HepG2 (cell line): ENCODE measurements at regions not wholly inside any gene's neighbourhood (a gene's known extent, or its start where the extent isn't known, plus 50 kb on each side); places are given as distances from the start of the nearest gene placed in this dataset.

Source experiments
- ATAC-seq: fragments of 200-7000 bp; cut with Tn5 transposase; 3 replicates; pipeline ENCODE4 v1.9.1; 2020; ENCODE audit warnings: mild to moderate bottlenecking, moderate library complexity
- BruUV-seq: library from RNA; stranded (reverse); fragments of 400-500 nt; replicated peaks from 2 replicates; lab custom pipeline; 2021; lab: Mats Ljungman, UMichigan
- CTCF ChIA-PET: fragments of 300-600 bp; formaldehyde crosslinking; extraction: SDS; loops from one replicate; lab custom pipeline; 2021; ENCODE audit warnings: low total read pairs, inconsistent platforms, low intra/inter-chr PET ratio; lab: Yijun Ruan, JAX
- POLR2A ChIA-PET: fragments of 350-600 bp; sonication (Branson Sonifier 250); formaldehyde crosslinking; loops from one replicate; lab custom pipeline; 2020; ENCODE audit warnings: antibody characterized with exemption, inconsistent platforms; lab: Yijun Ruan, JAX
- DNase-seq: peaks from one replicate; pipeline ENCODE4 v3.0.0-alpha.2; 2015; ENCODE audit warnings: low spot score
- FAIRE-seq: peaks from 3 replicates; lab custom pipeline; 2011; peaks lifted over from hg19 to GRCh38; lab: Jason Lieb, UNC
- H2AFZ ChIP-seq: one replicate; pipeline ENCODE4 v1.6.1; 2011; ENCODE audit warnings: low read length, inconsistent platforms
- H3K27ac ChIP-seq: fragments of 300-600 bp; 3 replicates; pipeline ENCODE4 v1.8.0; 2011; ENCODE audit warnings: mixed run types, mild to moderate bottlenecking, mixed read lengths, low read length, inconsistent platforms; ENCODE audit not compliant: insufficient read depth; ENCODE audit errors: extremely low read length
- H3K27me3 ChIP-seq, 2 experiments: fragments of 200-600 bp in 1 of 2; 2 replicates in 1 of 2; 3 replicates in 1 of 2; pipeline versions ENCODE4 v1.6.0 to v1.8.0; 2011; ENCODE audit warnings: low read length in 2 of 2, mild to moderate bottlenecking in 2 of 2, moderate library complexity in 2 of 2, inconsistent platforms in 1 of 2; ENCODE audit not compliant: insufficient read depth in 2 of 2, control insufficient read depth in 1 of 2
- H3K36me3 ChIP-seq, 2 experiments: fragments of 200-600 bp in 1 of 2; replicated peaks in 1 of 2; 2 replicates in 1 of 2; 3 replicates in 1 of 2; pipeline versions ENCODE4 v1.5.1 to v1.8.0; 2011; ENCODE audit warnings: low read length in 2 of 2, inconsistent platforms in 1 of 2; ENCODE audit not compliant: insufficient read depth in 2 of 2, control insufficient read depth in 1 of 2
- H3K4me1 ChIP-seq: 2 replicates; pipeline ENCODE4 v1.5.1; 2012; ENCODE audit warnings: low read length, inconsistent platforms; ENCODE audit not compliant: insufficient read depth
- H3K4me2 ChIP-seq: 2 replicates; pipeline ENCODE4 v1.6.0; 2011; ENCODE audit warnings: low read depth, low read length, inconsistent platforms
- H3K4me3 ChIP-seq, 3 experiments: fragments of 200-600 bp in 1 of 3; sonication (generic), shearing (Covaris generic) in 1 of 3; replicated peaks in 1 of 3; 2 replicates each; pipeline ENCODE4 v1.5.1; 2011 to 2016; ENCODE audit warnings: low read length in 3 of 3, inconsistent platforms in 2 of 3, low read depth in 2 of 3, mild to moderate bottlenecking in 2 of 3, control low read depth in 1 of 3, mixed read lengths in 1 of 3; ENCODE audit not compliant: insufficient read depth in 1 of 3
- H3K79me2 ChIP-seq: one replicate; pipeline ENCODE4 v1.6.1; 2011; ENCODE audit warnings: low read length, inconsistent platforms; ENCODE audit not compliant: insufficient read depth
- H3K9ac ChIP-seq: 2 replicates; pipeline ENCODE4 v1.6.0; 2011; ENCODE audit warnings: mild to moderate bottlenecking, low read depth, low read length, inconsistent platforms; ENCODE audit not compliant: insufficient read depth
- H3K9me3 ChIP-seq: 2 replicates; pipeline ENCODE4 v1.5.1; 2012; ENCODE audit warnings: mild to moderate bottlenecking, low read length
- H4K20me1 ChIP-seq: 2 replicates; pipeline ENCODE4 v1.6.0; 2011; ENCODE audit warnings: inconsistent platforms, mild to moderate bottlenecking, low read length, moderate library complexity; ENCODE audit not compliant: insufficient read depth
- ATF6 ChIP-seq: sonication (generic); formaldehyde crosslinking; conservative IDR thresholded peaks from 2 replicates; pipeline ENCODE4 v1.4.0; 2020; ENCODE audit warnings: missing genetic modification reagents
- JARID2 ChIP-seq: sonication (generic); formaldehyde crosslinking; IDR thresholded peaks from 2 replicates; pipeline ENCODE4 v1.8.1; 2023; ENCODE audit warnings: missing genetic modification reagents, inconsistent platforms; ENCODE audit not compliant: insufficient replicate concordance
- KLF6 ChIP-seq: IDR thresholded peaks from 2 replicates; pipeline ENCODE4 v1.8.0; 2016; ENCODE audit warnings: missing biosample characterization, missing genetic modification reagents
- SRF ChIP-seq: IDR thresholded peaks from 2 replicates; pipeline ENCODE4 v1.6.1; 2011; ENCODE audit warnings: mild to moderate bottlenecking, low read depth, low read length, moderate library complexity
- ZFP37 ChIP-seq: sonication (generic); formaldehyde crosslinking; IDR thresholded peaks from 2 replicates; pipeline ENCODE4 v1.4.0; 2020; ENCODE audit warnings: missing genetic modification reagents, borderline replicate concordance
- ZKSCAN5 ChIP-seq: sonication (generic); formaldehyde crosslinking; IDR thresholded peaks from 2 replicates; pipeline ENCODE4 v1.5.1; 2020; ENCODE audit warnings: mild to moderate bottlenecking, missing genetic modification reagents
- ZNF558 ChIP-seq: sonication (generic); formaldehyde crosslinking; IDR thresholded peaks from 2 replicates; pipeline ENCODE4 v1.9.0; 2022; ENCODE audit warnings: mild to moderate bottlenecking, missing genetic modification reagents, borderline replicate concordance
- ZNF576 ChIP-seq: sonication (generic); formaldehyde crosslinking; IDR thresholded peaks from 2 replicates; pipeline ENCODE4 v1.4.0; 2020; ENCODE audit warnings: mild to moderate bottlenecking, missing genetic modification reagents
- ZNF577 ChIP-seq: sonication (generic); formaldehyde crosslinking; IDR thresholded peaks from 2 replicates; pipeline ENCODE4 v1.4.0; 2020; ENCODE audit warnings: mild to moderate bottlenecking, low read depth, missing genetic modification reagents, borderline replicate concordance
- WGBS: methylation state at CpG from one replicate; pipeline ENCODE4 v1.1.6; 2017; ENCODE audit warnings: low lambda C conversion rate; 5-methylcytosine and 5-hydroxymethylcytosine counted together
- in situ Hi-C: cut with HindIII; loops from 2 replicates; pipeline ENCODE4 v1.10.0; 2017; ENCODE audit warnings: low pct_unique_long_range_greater_than_20kb; ENCODE audit not compliant: extremely low pct_ligation_motif_present
- intact Hi-C: fragments of 100-400 bp; cut with micrococcal nuclease; formaldehyde crosslinking; loops from one replicate; pipeline ENCODE4 v1.10.0; 2022; ENCODE audit not compliant: unreplicated experiment
- TF ChIP-seq, protein P1 (sequence below): sonication (generic); formaldehyde crosslinking; IDR thresholded peaks from 2 replicates; pipeline ENCODE4 v1.4.0; 2020; ENCODE audit warnings: missing genetic modification reagents
- TF ChIP-seq, protein P2 (sequence below): IDR thresholded peaks from 2 replicates; pipeline ENCODE4 v1.6.1; 2016; ENCODE audit warnings: control low read depth
- TF ChIP-seq, protein P3 (sequence below): sonication (generic); formaldehyde crosslinking; IDR thresholded peaks from 2 replicates; pipeline ENCODE4 v1.5.1; 2020; ENCODE audit warnings: mild to moderate bottlenecking, missing genetic modification reagents, borderline replicate concordance

GRCh38 chr3:147161833-147162232, 244.5 kb downstream of the ZIC4 start:
- H3K27me3 ChIP-seq: no peaks in the 10 kb centered on the region
- ATAC-seq (no peak), DNase-seq (no peak), FAIRE-seq (no peak)
- ChIA-PET POLR2A (no interaction called here), CTCF (no interaction called here)
- no peak overlapping the region for H3K4me3 ChIP-seq
- WGBS: 9% methylated on average over 3 of the region's 3 CpGs
- no peaks in the 10 kb centered on the region for H3K4me1 ChIP-seq
- BruUV-seq: no TSS peak
- H3K79me2 ChIP-seq: no peaks in the 10 kb centered on the region
- TF ChIP-seq JARID2 (CRISPR knock-in tag): no peak
- TF ChIP-seq ZNF576 (CRISPR knock-in tag): no peak
- no peak for TF ChIP-seq ZKSCAN5 (CRISPR knock-in tag)
- TF ChIP-seq, protein P1, sequence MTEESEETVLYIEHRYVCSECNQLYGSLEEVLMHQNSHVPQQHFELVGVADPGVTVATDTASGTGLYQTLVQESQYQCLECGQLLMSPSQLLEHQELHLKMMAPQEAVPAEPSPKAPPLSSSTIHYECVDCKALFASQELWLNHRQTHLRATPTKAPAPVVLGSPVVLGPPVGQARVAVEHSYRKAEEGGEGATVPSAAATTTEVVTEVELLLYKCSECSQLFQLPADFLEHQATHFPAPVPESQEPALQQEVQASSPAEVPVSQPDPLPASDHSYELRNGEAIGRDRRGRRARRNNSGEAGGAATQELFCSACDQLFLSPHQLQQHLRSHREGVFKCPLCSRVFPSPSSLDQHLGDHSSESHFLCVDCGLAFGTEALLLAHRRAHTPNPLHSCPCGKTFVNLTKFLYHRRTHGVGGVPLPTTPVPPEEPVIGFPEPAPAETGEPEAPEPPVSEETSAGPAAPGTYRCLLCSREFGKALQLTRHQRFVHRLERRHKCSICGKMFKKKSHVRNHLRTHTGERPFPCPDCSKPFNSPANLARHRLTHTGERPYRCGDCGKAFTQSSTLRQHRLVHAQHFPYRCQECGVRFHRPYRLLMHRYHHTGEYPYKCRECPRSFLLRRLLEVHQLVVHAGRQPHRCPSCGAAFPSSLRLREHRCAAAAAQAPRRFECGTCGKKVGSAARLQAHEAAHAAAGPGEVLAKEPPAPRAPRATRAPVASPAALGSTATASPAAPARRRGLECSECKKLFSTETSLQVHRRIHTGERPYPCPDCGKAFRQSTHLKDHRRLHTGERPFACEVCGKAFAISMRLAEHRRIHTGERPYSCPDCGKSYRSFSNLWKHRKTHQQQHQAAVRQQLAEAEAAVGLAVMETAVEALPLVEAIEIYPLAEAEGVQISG (CRISPR knock-in tag): no peak
- TF ChIP-seq, protein P2, sequence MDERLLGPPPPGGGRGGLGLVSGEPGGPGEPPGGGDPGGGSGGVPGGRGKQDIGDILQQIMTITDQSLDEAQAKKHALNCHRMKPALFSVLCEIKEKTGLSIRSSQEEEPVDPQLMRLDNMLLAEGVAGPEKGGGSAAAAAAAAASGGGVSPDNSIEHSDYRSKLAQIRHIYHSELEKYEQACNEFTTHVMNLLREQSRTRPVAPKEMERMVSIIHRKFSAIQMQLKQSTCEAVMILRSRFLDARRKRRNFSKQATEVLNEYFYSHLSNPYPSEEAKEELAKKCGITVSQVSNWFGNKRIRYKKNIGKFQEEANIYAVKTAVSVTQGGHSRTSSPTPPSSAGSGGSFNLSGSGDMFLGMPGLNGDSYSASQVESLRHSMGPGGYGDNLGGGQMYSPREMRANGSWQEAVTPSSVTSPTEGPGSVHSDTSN (CRISPR knock-in tag): no peak
- no peak for TF ChIP-seq SRF
- TF ChIP-seq ZFP37: no peak
- TF ChIP-seq ZNF577: no peak
- TF ChIP-seq KLF6: no peak
- no peak for TF ChIP-seq ZNF558 (CRISPR knock-in tag)
- TF ChIP-seq, protein P3, sequence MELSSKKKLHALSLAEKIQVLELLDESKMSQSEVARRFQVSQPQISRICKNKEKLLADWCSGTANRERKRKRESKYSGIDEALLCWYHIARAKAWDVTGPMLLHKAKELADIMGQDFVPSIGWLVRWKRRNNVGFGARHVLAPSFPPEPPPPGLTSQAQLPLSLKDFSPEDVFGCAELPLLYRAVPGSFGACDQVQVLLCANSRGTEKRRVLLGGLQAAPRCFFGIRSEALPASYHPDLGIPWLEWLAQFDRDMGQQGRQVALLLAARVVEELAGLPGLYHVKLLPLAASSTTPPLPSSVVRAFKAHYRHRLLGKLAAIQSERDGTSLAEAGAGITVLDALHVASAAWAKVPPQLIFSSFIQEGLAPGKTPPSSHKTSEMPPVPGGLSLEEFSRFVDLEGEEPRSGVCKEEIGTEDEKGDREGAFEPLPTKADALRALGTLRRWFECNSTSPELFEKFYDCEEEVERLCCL (CRISPR knock-in tag): no peak
- TF ChIP-seq ATF6: no peak
- no peaks in the 10 kb centered on the region for H4K20me1 ChIP-seq
- intact Hi-C loops: no loop called here
- no peak overlapping the region for H2AFZ ChIP-seq
- H3K36me3 ChIP-seq: no peaks in the 10 kb centered on the region
- H3K27ac ChIP-seq: no peak overlapping the region
- H3K9me3 ChIP-seq: no peaks in the 10 kb centered on the region
- in situ Hi-C loops: no loop called here
- no peak overlapping the region for H3K4me2 ChIP-seq
- no peak overlapping the region for H3K9ac ChIP-seq
